Ishikawa (cell line): ENCODE measurements at regions not wholly inside any gene's neighbourhood (a gene's known extent, or its start where the extent isn't known, plus 50 kb on each side); places are given as distances from the start of the nearest gene placed in this dataset.

Experiments used
- CEBPB ChIP-seq: IDR thresholded peaks from 2 replicates; pipeline ENCODE4 v1.6.1; 2012
- CREB1 ChIP-seq: IDR thresholded peaks from 2 replicates; pipeline ENCODE4 v1.6.1; 2012; ENCODE audit warnings: low read depth
- EGR1 ChIP-seq: IDR thresholded peaks from 2 replicates; pipeline ENCODE4 v1.6.1; 2012
- EP300 ChIP-seq: IDR thresholded peaks from 2 replicates; pipeline ENCODE4 v1.6.1; 2012; ENCODE audit warnings: borderline replicate concordance
- FOXM1 ChIP-seq: IDR thresholded peaks from 2 replicates; pipeline ENCODE4 v1.6.1; 2012; ENCODE audit warnings: low read depth, borderline replicate concordance
- MAX ChIP-seq: IDR thresholded peaks from 2 replicates; pipeline ENCODE4 v1.6.1; 2012
- NFIC ChIP-seq: IDR thresholded peaks from 2 replicates; pipeline ENCODE4 v1.6.1; 2012
- RAD21 ChIP-seq: IDR thresholded peaks from 2 replicates; pipeline ENCODE4 v1.6.1; 2012; ENCODE audit warnings: low read depth
- REST ChIP-seq: IDR thresholded peaks from 2 replicates; pipeline ENCODE4 v1.6.1; 2012; ENCODE audit warnings: low read depth, mild to moderate bottlenecking
- TAF1 ChIP-seq: IDR thresholded peaks from 2 replicates; pipeline ENCODE4 v1.6.1; 2012; ENCODE audit warnings: low read depth, mild to moderate bottlenecking
- TCF12 ChIP-seq: IDR thresholded peaks from 2 replicates; pipeline ENCODE4 v1.6.1; 2012; ENCODE audit warnings: low read depth
- TEAD4 ChIP-seq: IDR thresholded peaks from 2 replicates; pipeline ENCODE4 v1.6.1; 2012
- YY1 ChIP-seq: IDR thresholded peaks from 2 replicates; pipeline ENCODE4 v1.6.1; 2012; ENCODE audit warnings: low read depth
- ZBTB7A ChIP-seq: IDR thresholded peaks from 2 replicates; pipeline ENCODE4 v1.6.1; 2012; ENCODE audit warnings: low read depth
- TF ChIP-seq, protein P1 (sequence below): IDR thresholded peaks from 2 replicates; pipeline ENCODE4 v1.6.1; 2012

DNA sequence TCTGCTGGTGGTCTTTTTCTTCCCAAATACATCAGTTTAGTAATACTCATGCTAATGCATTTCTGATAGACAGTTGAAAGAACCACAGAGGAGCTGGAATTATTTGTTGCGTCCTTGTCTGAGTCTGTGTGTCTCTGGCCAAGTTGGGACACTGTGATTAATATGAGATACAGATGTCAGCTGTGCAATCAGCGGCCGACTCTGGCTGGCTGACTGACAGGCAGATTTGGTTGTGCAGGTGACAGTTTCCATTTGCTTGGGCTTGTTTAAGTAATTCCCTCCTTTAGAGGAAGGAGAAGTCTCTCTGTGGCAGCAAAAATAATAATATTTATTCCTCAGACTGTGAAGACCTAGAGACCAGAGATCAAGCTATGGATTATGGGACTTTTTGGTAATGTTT is 176.2 kb upstream of the CHRM2 start:
- TF ChIP-seq CREB1, result no peak
- TF ChIP-seq EP300, result no peak
- TF ChIP-seq TEAD4, result no peak
- TF ChIP-seq, protein P1, sequence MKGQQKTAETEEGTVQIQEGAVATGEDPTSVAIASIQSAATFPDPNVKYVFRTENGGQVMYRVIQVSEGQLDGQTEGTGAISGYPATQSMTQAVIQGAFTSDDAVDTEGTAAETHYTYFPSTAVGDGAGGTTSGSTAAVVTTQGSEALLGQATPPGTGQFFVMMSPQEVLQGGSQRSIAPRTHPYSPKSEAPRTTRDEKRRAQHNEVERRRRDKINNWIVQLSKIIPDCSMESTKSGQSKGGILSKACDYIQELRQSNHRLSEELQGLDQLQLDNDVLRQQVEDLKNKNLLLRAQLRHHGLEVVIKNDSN, result no peak
- TF ChIP-seq CEBPB, result no peak
- no peak for TF ChIP-seq MAX
- no peak for TF ChIP-seq YY1
- TF ChIP-seq FOXM1, result no peak
- TF ChIP-seq NFIC, result no peak
- no peak for TF ChIP-seq TAF1
- TF ChIP-seq RAD21, result no peak
- no peak for TF ChIP-seq ZBTB7A
- TF ChIP-seq TCF12, result no peak
- TF ChIP-seq REST, result no peak
- no peak for TF ChIP-seq EGR1

GRCh38 chr7:136688601-136689000 is 179.9 kb upstream of the CHRM2 start:
- TF ChIP-seq CEBPB, result no peak
- TF ChIP-seq REST, result no peak
- no peak for TF ChIP-seq MAX

- TF ChIP-seq TCF12 (no peak), RAD21 (peak; percentile 34), REST (no peak), EP300 (no peak)
These were observed 180.6 kb upstream of the CHRM2 start for GRCh38 chr7:136687693-136688322.

- TF ChIP-seq ZBTB7A, result no peak
- TF ChIP-seq EGR1, result no peak
- no peak for TF ChIP-seq FOXM1
- no peak for TF ChIP-seq NFIC
- no peak for TF ChIP-seq CREB1
- TF ChIP-seq TCF12, result no peak
These were observed 182.8 kb upstream of the CHRM2 start for GRCh38 chr7:136685501-136686173.

DNA sequence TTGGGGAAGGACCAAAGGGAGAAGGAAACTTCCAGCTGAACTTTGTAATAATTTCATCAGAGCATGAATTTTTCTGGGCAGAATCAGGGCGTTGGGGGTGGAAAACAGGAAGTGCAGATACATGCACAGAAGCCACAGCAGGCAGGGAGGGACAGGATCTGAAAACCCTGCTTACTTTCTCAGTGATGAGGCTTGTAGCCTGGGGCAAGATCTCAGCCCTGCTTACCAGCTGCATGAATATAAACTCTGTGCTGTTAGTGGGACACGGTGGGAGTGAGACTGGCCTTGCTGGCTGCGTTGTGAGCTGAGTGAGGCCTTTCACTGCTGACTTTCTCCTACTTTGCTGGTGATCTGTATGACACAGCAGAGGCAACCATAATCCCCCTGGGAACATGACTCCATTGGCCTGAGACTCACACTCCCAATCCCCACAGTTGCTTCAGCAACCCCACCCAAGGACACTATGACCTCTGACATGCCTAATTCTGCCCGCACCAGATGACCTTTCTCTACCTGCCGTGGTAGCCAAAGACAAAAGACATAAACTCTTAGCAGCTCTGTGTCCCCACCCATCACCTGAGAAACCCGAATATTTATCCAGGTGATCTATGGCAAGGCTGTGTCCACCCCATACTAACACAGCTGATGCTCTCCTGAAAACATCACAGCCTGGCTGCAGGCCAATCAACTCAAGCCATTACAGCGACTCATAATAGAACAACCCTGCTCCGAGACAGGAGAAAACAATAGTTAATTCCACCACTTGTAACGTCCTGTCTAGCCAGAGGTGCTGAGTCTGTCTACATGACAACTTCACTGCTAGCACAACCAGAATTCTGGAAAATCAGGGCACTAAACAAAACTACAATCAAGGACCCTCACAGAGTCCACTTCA is 190.7 kb upstream of the CHRM2 start:
- TF ChIP-seq, protein P1, result no peak
- TF ChIP-seq CREB1 (no peak), EP300 (no peak), FOXM1 (no peak), CEBPB (no peak), TCF12 (no peak), NFIC (no peak), REST (no peak), TEAD4 (no peak), EGR1 (no peak), RAD21 (no peak), ZBTB7A (no peak), TAF1 (no peak), YY1 (no peak), MAX (no peak)
